T-helper 9 cell (primary cell): ENCODE measurements at regions not wholly inside any gene's neighbourhood (a gene's known extent, or its start where the extent isn't known, plus 50 kb on each side); places are given as distances from the start of the nearest gene placed in this dataset.
"Not testable (repeated sequence)": the region's sequence is repeated elsewhere in the genome, so short reads cannot be mapped to it uniquely, and the experiment has no call there.

Experiments
- DNase-seq: peaks from one replicate; pipeline ENCODE4 v3.0.0-alpha.2; 2020

DNA sequence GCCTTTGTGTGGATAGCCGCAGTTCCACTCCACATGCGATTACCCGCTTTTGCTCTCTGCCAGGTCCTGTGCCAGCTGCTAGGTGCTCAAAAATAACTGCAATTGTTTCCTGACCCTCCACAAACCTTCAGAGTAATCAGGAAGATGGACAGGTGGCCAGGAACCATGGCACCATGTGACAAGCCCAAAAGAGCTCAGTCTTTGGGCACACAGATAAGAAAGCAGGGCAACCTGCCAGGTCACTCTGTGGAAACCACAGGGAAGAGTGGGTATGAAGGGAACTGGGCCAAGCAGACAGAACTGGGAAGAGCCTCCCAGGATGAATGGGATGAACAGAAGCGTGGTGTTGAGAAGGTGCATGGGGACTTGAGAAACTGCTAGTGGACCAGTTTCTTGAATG lies 79.4 kb upstream of the AGAP1 start:
- no peak for DNase-seq

DNA sequence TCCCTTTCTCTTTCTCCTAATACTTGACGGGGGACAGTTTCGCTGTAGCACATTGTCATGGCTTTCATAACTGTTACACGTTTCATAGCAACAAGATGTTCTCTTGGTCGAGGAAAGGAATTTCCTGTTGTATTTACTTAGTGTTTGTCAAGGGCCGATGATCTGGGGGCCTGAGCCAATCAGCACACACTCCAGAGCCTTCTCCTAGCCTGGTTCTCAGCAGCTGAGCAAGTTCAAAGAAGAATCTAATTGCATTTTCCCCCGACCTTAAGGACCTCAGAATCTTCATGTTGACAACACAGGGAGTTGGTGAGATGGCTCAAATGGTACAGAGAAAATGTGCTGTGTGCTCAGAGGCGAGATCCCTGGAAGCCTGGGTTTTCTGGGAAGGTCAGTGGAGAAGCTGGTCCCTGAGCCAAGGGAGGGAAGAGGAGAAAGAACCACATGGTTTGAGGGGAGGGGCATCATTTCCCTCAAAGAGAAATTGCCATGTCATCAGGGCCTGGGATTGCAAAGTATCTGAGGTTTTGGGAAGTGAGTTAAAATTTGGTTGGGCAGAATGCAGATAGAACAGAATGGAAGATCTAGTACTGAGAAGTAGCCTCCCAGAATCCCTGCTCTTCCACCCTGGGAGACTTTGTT lies 76.9 kb upstream of the AGAP1 start:
- no peak for DNase-seq

DNA sequence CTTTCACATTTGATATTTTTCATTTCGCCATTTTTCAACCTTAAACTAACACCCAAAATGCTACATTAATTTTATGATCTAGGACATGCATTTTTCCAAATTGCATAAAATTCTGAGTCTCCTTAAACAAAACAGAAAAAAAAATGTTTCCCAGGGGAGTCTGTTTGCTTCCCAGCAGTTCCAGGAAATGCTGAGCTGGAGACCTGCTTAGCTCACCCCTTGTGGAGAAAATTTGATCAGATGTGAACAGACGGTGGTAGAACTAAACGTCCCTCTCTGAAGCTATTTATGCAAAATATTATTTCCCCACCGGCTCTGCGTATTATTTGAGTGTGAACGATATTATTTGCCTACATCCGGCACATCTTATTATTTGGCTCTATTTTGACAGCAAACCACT lies 74.9 kb upstream of the AGAP1 start:
- no peak for DNase-seq

DNA sequence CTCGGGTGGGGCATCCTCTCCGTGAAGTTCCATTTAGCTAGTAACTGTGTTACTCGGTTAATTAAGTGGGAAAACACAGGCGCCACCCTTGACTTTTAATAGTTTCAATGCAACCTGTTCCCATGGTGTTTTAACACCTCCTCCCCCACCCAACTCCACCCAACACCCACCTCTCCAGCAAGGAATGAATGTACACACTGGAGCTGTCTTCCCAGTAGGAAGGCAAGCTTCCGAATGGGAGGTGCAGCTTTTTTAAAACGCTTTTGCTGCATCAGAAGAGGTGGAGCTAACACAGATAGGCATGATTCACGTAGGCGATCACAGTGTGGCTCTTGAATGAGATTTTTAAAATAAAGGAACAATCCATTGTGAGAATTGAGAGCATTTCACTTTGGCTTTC lies 73.8 kb upstream of the AGAP1 start:
- no peak for DNase-seq

DNA sequence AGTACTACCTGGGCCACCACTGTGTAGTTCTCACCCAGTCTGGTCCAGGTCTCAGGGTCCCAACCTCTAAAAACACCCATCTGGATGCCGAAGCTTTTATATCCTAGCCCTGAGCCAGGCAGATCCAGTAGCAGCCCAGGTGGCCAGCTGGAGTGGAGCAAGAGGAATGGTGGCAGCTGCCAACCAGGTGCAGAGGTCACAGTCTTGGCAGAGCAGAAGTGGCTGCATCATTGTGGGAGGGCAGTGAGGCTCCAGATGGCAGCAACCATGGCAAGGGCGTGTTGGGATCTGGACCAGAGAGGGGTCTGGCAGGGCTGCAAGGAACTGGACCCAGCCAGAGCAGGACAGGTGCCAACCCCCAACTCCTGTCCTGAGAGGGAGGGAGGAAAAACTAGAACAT lies 72.2 kb upstream of the AGAP1 start:
- DNase-seq: no peak

DNA sequence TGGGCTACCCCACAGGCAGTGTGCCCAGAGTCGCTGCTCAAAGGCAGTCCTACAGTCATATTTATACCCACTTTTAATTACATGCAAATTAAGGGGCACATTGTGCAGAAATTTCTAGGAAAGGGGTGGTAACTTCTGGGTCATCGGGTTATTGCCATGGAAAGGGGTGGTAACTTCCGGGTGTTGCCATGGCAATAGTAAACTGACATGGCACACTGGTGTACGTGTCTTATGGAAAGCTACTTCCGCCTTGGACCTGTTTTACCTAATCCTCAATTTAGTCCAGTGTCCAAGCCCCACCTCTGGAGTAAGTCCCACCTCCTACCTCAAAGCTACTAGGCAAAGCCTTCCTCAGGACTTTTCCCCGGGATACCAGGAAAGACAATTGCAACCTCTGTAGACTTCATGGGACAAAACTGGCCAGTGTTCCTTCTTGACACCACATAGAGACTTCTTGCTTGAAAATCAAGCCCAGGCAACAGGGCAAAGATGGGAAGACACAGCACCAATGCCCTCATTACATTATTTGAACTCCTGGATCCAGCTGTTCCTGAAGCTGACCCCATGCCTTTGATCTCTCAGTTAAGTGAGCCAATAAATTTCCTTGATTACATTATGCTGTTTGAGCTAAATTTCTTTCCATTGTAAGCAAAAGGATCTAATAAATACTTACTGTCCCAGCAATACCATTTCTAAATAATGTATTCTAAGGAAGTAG lies 63.3 kb upstream of the AGAP1 start:
- no peak for DNase-seq

DNA sequence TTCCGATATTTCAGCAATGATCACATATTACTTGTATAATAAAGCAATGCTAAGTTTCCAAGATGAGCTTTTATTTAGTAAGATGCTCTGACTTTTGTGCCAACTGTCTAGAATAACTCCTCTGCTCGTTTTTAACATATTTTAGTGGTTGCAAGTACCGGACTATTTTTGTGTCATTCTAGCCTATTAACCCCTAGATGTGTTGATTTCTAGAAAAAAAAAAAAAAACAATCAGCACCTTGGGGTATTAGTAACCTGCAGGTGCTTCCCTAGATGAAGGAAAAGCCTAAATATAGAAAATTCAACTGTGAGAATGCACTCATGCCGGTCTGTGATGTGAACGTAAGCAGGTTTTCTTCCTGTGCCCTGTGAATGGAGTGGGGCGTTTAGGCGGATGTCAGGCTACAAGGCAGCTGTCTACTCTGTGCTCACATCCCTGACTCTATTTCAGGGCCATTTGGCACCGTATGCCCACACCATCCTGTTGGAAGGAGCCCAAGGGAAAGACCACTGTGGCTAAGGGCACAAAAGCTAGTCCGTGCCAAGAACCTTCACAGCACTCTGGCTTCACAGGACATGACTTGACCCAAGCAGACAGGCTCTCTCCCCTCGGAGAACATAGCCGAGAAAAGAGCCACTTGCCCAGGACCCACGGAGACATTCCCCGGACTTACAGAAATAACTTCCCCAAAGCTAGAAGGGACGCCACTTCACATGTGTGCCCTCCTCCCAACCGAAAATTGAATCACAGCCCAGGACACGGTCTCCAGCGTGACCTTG lies 60.9 kb upstream of the AGAP1 start:
- no peak for DNase-seq

DNA sequence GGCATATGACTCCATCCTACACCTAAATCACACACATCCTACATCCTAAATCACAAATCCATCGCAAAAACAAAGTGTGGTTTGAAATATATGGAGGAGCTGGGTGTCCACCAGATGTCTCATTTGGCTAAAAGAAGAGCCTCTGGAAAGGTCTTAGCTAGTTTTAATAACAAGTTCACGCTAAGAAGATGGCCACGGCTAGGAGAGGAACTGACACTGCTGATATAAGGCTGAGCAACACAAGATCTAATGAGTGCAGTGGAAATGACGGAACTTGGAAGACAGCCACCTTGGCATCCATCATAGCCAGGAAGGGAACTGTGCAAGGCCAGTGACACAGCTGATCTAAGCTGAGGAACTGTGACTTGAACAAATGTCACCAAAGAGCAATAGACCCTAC lies 60.0 kb upstream of the AGAP1 start:
- no peak for DNase-seq

DNA sequence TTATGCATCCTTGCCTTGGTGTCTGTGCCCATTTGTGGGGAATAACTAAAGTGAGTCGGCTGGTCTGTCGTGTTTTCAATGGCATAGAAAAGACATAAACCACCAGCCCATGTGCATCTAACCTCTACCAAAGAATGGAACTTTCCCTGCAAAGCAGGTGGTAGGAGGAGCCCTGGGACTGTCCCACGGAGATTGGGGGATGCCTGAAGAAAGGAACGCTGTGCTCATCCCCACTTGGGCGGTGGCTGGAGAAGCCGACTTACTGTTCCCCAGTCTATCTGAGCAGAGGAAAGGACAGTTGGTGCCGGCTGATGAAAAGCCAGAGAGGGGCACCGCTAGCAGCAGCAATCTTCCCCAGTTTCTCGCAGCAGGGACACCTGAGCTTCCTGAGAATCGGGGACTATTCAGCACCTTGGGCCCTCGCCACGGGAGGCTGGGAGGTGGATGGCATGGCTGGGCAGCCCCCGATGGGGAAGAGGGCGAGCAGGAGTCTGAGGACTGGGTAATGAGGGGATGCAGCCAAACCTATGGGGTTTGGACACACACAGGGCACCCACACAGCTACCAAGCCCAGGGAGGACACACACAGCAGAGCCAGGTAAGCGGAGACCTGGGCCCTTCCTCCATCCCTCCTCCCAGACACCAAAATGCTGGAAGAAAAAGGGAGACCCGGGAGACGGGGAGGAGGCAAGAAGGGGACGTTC lies 53.7 kb upstream of the AGAP1 start:
- DNase-seq: no peak

DNA sequence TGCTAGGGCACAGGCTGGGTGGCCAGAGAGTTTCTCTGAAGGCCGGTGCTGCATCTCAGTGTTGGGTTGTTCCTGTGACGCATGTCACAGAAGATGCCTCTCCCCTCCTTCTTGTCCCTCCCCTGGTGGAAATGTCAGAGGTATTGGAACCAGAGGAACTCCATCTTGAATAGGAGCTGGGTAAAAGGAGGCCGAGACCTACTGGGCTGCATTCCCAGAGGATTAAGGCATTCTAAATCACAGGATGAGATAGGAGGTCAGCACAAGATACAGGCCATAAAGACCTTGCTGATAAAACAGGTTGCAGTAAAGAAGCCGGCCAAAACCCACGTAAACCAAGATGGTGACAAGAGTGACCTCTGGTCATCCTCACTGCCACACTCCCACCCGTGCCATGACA lies 50.3 kb upstream of the AGAP1 start:
- DNase-seq: not testable (repeated sequence)
